GM18951 (cell line): ENCODE measurements at regions not wholly inside any gene's neighbourhood (a gene's known extent, or its start where the extent isn't known, plus 50 kb on each side); places are given as distances from the start of the nearest gene placed in this dataset.
"Not testable (repeated sequence)": the region's sequence is repeated elsewhere in the genome, so short reads cannot be mapped to it uniquely, and the experiment has no call there.

ENCODE experiments used
- POLR2A ChIP-seq: IDR thresholded peaks from 4 replicates; pipeline ENCODE4 v1.6.1; 2011; ENCODE audit warnings: mild to moderate bottlenecking; ENCODE audit not compliant: insufficient read length, insufficient read depth; ENCODE audit errors: extremely low read depth
- in situ Hi-C: fragments of 300-500 bp; cut with MboI; formaldehyde crosslinking; loops from one replicate; pipeline ENCODE4 v1.12.0; 2022; ENCODE audit warnings: low sequenced_read_pairs, mixed read lengths, inconsistent platforms; ENCODE audit not compliant: unreplicated experiment

GRCh38 chr2:230627806-230628724 lies 84.6 kb upstream of the CAB39 start:
- in situ Hi-C loops = no loop called here
- no peak for TF ChIP-seq POLR2A

GRCh38 chr2:230631470-230631869 lies 81.2 kb upstream of the CAB39 start:
- no peak for TF ChIP-seq POLR2A
- in situ Hi-C loops = no loop called here

- in situ Hi-C loops = no loop called here
Observed at GRCh38 chr2:230634146-230634545, 78.5 kb upstream of the CAB39 start.

GRCh38 chr2:230634721-230635313 lies 77.8 kb upstream of the CAB39 start:
- in situ Hi-C loops = not testable (repeated sequence)

More at GRCh38 chr2:230634146-230634545, 78.5 kb upstream of the CAB39 start:
- TF ChIP-seq POLR2A = no peak

- in situ Hi-C loops = no loop called here
- no peak for TF ChIP-seq POLR2A
Observed at GRCh38 chr2:230636684-230637271, 75.9 kb upstream of the CAB39 start.

GRCh38 chr2:230637486-230637885 lies 75.2 kb upstream of the CAB39 start:
- in situ Hi-C loops = not testable (repeated sequence)

GRCh38 chr2:230640540-230641011 lies 72.1 kb upstream of the CAB39 start:
- in situ Hi-C loops = no loop called here
- no peak for TF ChIP-seq POLR2A

GRCh38 chr2:230642966-230643365 lies 69.7 kb upstream of the CAB39 start:
- no peak for TF ChIP-seq POLR2A
- in situ Hi-C loops = no loop called here

- in situ Hi-C loops = no loop called here
- no peak for TF ChIP-seq POLR2A
Observed at GRCh38 chr2:230643576-230644291, 68.9 kb upstream of the CAB39 start.

GRCh38 chr2:230644356-230644935 lies 68.2 kb upstream of the CAB39 start:
- no peak for TF ChIP-seq POLR2A
- in situ Hi-C loops = no loop called here

- TF ChIP-seq POLR2A = no peak
- in situ Hi-C loops = no loop called here
Observed at GRCh38 chr2:230648356-230648755, 64.3 kb upstream of the CAB39 start.

- in situ Hi-C loops = no loop called here
- no peak for TF ChIP-seq POLR2A
Observed at GRCh38 chr2:230650585-230651137, 62.0 kb upstream of the CAB39 start.

GRCh38 chr2:230654057-230654456 lies 58.6 kb upstream of the CAB39 start:
- TF ChIP-seq POLR2A = no peak
- in situ Hi-C loops = no loop called here
